Panc1 (cell line): ENCODE measurements at regions not wholly inside any gene's neighbourhood (a gene's known extent, or its start where the extent isn't known, plus 50 kb on each side); places are given as distances from the start of the nearest gene placed in this dataset.

Experiments
- ATAC-seq: fragments of 200-7000 bp; cut with Tn5 transposase; 2 replicates; pipeline ENCODE4 v1.9.1; 2020; ENCODE audit warnings: mild to moderate bottlenecking, moderate library complexity
- BruUV-seq: library from RNA; stranded (reverse); fragments of 400-500 nt; replicated peaks from 2 replicates; lab custom pipeline; 2021; lab: Mats Ljungman, UMichigan
- CTCF ChIA-PET: fragments of 300-600 bp; sonication (Branson Sonifier 250); formaldehyde crosslinking; loops from one replicate; lab custom pipeline; 2022; ENCODE audit warnings: antibody characterized with exemption; lab: Charles Lee
- POLR2A ChIA-PET: fragments of 300-600 bp; sonication (Branson Sonifier 250); formaldehyde crosslinking; loops from one replicate; lab custom pipeline; 2022; ENCODE audit warnings: antibody characterized with exemption; lab: Charles Lee
- DNase-seq: peaks from one replicate; pipeline ENCODE4 v3.0.0-alpha.2; 2010; ENCODE audit warnings: low read depth, low spot score
- H3K27ac ChIP-seq: 2 replicates; pipeline ENCODE4 v1.5.1; 2011; ENCODE audit warnings: mild to moderate bottlenecking, low read length, inconsistent platforms
- H3K27me3 ChIP-seq: fragments of 200-500 bp; sonication (Bioruptor generic); 2 replicates; pipeline ENCODE4 v1.6.0; 2014; ENCODE audit warnings: low read length, inconsistent platforms; ENCODE audit not compliant: control insufficient read depth, insufficient read depth
- H3K36me3 ChIP-seq: fragments of 200-500 bp; sonication (Bioruptor generic); 2 replicates; pipeline ENCODE4 v1.5.1; 2014; ENCODE audit warnings: inconsistent platforms, mild to moderate bottlenecking, low read length, moderate library complexity; ENCODE audit not compliant: control insufficient read depth, insufficient read depth
- H3K4me1 ChIP-seq: 2 replicates; pipeline ENCODE4 v1.5.1; 2011; ENCODE audit warnings: inconsistent platforms, mild to moderate bottlenecking, low read length, moderate library complexity; ENCODE audit not compliant: control insufficient read depth, insufficient read depth
- H3K4me3 ChIP-seq, 2 experiments: 2 replicates each; pipeline ENCODE4 v1.5.1; 2011 to 2012; ENCODE audit warnings: low read depth in 2 of 2, low read length in 2 of 2, mild to moderate bottlenecking in 2 of 2, inconsistent platforms in 1 of 2, moderate library complexity in 1 of 2
- H3K9me3 ChIP-seq: fragments of 200-500 bp; sonication (Bioruptor generic); 2 replicates; pipeline ENCODE4 v1.5.1; 2014; ENCODE audit warnings: low read depth, mild to moderate bottlenecking, inconsistent platforms, low read length, moderate library complexity; ENCODE audit not compliant: control insufficient read depth, insufficient read depth
- POLR2AphosphoS5 ChIP-seq: IDR thresholded peaks from 2 replicates; pipeline ENCODE4 v1.6.1; 2012; ENCODE audit warnings: mild to moderate bottlenecking, low read depth, low read length, moderate library complexity
- SIN3A ChIP-seq: IDR thresholded peaks from 2 replicates; pipeline ENCODE4 v1.6.1; 2012; ENCODE audit warnings: low read depth, mild to moderate bottlenecking, low read length, moderate library complexity, borderline replicate concordance; ENCODE audit not compliant: insufficient read depth
- TCF7L2 ChIP-seq: IDR thresholded peaks from 2 replicates; pipeline ENCODE4 v1.6.1; 2011; ENCODE audit warnings: mild to moderate bottlenecking, low read depth, low read length, inconsistent platforms
- in situ Hi-C: cut with HindIII; loops from 2 replicates; pipeline ENCODE4 v1.10.0; 2016; ENCODE audit warnings: low sequenced_read_pairs, low pct_unique_long_range_greater_than_20kb
- intact Hi-C: fragments of 100-400 bp; cut with micrococcal nuclease; formaldehyde crosslinking; loops from one replicate; pipeline ENCODE4 v1.10.0; 2022; ENCODE audit not compliant: unreplicated experiment
- TF ChIP-seq, protein P1 (sequence below): fragments of 450-650 bp; IDR thresholded peaks from 2 replicates; pipeline ENCODE4 v1.5.1; 2017; ENCODE audit warnings: mild to moderate bottlenecking
- TF ChIP-seq, protein P2 (sequence below), 2 experiments: IDR thresholded peaks; 2 replicates each; pipeline ENCODE4 v1.6.1; 2011 to 2012; ENCODE audit warnings: low read depth in 2 of 2, control low read depth in 1 of 2, low read length in 1 of 2, mild to moderate bottlenecking in 1 of 2, moderate library complexity in 1 of 2; ENCODE audit not compliant: insufficient read depth in 1 of 2

DNA sequence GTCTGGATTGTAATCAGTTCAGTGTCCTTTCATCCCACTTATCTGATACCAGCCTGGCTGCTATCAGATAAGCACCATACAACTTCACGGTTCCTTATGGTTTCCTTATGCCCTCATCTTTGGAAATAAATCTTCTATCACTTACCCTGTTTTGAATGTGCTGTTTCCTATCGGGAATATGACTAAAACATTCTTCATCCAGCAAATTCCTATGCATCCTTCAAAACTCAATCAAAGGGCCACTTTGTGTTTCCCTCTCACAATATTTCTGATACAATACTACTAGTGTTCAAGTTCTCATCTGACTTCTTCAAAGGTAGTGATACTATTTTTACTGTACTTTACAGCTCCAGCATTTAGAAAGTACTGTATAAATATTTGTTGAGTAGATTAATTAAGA, 513.2 kb downstream of the OMA1 start:
- in situ Hi-C loops (no loop called here), intact Hi-C loops (no loop called here)
- TF ChIP-seq SIN3A (no peak), POLR2AphosphoS5 (no peak), TCF7L2 (no peak)
- TF ChIP-seq, protein P1, sequence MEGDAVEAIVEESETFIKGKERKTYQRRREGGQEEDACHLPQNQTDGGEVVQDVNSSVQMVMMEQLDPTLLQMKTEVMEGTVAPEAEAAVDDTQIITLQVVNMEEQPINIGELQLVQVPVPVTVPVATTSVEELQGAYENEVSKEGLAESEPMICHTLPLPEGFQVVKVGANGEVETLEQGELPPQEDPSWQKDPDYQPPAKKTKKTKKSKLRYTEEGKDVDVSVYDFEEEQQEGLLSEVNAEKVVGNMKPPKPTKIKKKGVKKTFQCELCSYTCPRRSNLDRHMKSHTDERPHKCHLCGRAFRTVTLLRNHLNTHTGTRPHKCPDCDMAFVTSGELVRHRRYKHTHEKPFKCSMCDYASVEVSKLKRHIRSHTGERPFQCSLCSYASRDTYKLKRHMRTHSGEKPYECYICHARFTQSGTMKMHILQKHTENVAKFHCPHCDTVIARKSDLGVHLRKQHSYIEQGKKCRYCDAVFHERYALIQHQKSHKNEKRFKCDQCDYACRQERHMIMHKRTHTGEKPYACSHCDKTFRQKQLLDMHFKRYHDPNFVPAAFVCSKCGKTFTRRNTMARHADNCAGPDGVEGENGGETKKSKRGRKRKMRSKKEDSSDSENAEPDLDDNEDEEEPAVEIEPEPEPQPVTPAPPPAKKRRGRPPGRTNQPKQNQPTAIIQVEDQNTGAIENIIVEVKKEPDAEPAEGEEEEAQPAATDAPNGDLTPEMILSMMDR, result no peak
- TF ChIP-seq, protein P2, sequence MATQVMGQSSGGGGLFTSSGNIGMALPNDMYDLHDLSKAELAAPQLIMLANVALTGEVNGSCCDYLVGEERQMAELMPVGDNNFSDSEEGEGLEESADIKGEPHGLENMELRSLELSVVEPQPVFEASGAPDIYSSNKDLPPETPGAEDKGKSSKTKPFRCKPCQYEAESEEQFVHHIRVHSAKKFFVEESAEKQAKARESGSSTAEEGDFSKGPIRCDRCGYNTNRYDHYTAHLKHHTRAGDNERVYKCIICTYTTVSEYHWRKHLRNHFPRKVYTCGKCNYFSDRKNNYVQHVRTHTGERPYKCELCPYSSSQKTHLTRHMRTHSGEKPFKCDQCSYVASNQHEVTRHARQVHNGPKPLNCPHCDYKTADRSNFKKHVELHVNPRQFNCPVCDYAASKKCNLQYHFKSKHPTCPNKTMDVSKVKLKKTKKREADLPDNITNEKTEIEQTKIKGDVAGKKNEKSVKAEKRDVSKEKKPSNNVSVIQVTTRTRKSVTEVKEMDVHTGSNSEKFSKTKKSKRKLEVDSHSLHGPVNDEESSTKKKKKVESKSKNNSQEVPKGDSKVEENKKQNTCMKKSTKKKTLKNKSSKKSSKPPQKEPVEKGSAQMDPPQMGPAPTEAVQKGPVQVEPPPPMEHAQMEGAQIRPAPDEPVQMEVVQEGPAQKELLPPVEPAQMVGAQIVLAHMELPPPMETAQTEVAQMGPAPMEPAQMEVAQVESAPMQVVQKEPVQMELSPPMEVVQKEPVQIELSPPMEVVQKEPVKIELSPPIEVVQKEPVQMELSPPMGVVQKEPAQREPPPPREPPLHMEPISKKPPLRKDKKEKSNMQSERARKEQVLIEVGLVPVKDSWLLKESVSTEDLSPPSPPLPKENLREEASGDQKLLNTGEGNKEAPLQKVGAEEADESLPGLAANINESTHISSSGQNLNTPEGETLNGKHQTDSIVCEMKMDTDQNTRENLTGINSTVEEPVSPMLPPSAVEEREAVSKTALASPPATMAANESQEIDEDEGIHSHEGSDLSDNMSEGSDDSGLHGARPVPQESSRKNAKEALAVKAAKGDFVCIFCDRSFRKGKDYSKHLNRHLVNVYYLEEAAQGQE (IDR thresholded peaks at IDR 0.05; ENCODE audit: insufficient read depth in 1 of 2, low read depth in 2 of 2, low read length in 1 of 2), result no peak
- H3K4me1 ChIP-seq, result no peaks in the 10 kb centered on the region
- ATAC-seq, result no peak
- no peak for DNase-seq
- H3K4me3 ChIP-seq, result no peak overlapping the region
- ChIA-PET CTCF (interaction anchor here (0.5 kb wide), 1 partner anchor 11 kb away, joined by 3 read pairs; no protein-coding TSS in a partner anchor), POLR2A (no interaction called here)
- H3K27me3 ChIP-seq, result 0 out of 2 replicates have a peak, but pooled peaks cover 2% of the 10 kb centered on the region
- H3K9me3 ChIP-seq, result no peaks in the 10 kb centered on the region
- H3K27ac ChIP-seq, result no peak overlapping the region
- H3K36me3 ChIP-seq, result no peaks in the 10 kb centered on the region
- no TSS peak for BruUV-seq

GRCh38 chr1:58032611-58033073, 513.9 kb downstream of the OMA1 start:
- ChIA-PET POLR2A (no interaction called here), CTCF (interaction anchor here (0.6 kb wide), 1 partner anchor 338 kb away, joined by 3 read pairs; no protein-coding TSS in a partner anchor)
- Histone ChIP-seq H3K4me1 (no peaks in the 10 kb centered on the region), H3K36me3 (no peaks in the 10 kb centered on the region), H3K4me3 (no peak overlapping the region), H3K9me3 (no peaks in the 10 kb centered on the region), H3K27me3 (0 out of 2 replicates have a peak, but pooled peaks cover 2% of the 10 kb centered on the region), H3K27ac (no peak overlapping the region)
- in situ Hi-C loops, result no loop called here
- intact Hi-C loops, result no loop called here
- no peak for DNase-seq
- TF ChIP-seq TCF7L2 (no peak), SIN3A (no peak), POLR2AphosphoS5 (no peak)
- TF ChIP-seq, protein P1, result no peak
- TF ChIP-seq, protein P2 (IDR thresholded peaks at IDR 0.05; ENCODE audit: insufficient read depth in 1 of 2, low read depth in 2 of 2, low read length in 1 of 2), result no peak
- no peak for ATAC-seq
- BruUV-seq, result no TSS peak
